CMK (cell line): ENCODE measurements at regions not wholly inside any gene's neighbourhood (a gene's known extent, or its start where the extent isn't known, plus 50 kb on each side); places are given as distances from the start of the nearest gene placed in this dataset.

ENCODE experiments used
- DNase-seq: peaks from one replicate; pipeline ENCODE4 v3.0.0-alpha.2; 2010; ENCODE audit warnings: low read depth

GRCh38 chr16:73683804-73684203 is 612.8 kb upstream of the PSMD7 start:
- no peak for DNase-seq

- no peak for DNase-seq
These were observed 624.2 kb upstream of the ZFHX3 start for GRCh38 chr16:73672135-73672534.

GRCh38 chr16:73670836-73671820 is 623.2 kb upstream of the ZFHX3 start:
- no peak for DNase-seq

- no peak for DNase-seq
These were observed 621.8 kb upstream of the ZFHX3 start for GRCh38 chr16:73669535-73670274.

- no peak for DNase-seq
These were observed 615.8 kb upstream of the ZFHX3 start for GRCh38 chr16:73663720-73664119.

- DNase-seq = no peak
These were observed 588.3 kb upstream of the ZFHX3 start for GRCh38 chr16:73636196-73636595.

- no peak for DNase-seq
These were observed 581.1 kb upstream of the ZFHX3 start for GRCh38 chr16:73629011-73629410.

GRCh38 chr16:73617738-73618137 is 569.8 kb upstream of the ZFHX3 start:
- DNase-seq = no peak

GRCh38 chr16:73616770-73617169 is 568.8 kb upstream of the ZFHX3 start:
- no peak for DNase-seq

GRCh38 chr16:73616166-73616753 is 568.3 kb upstream of the ZFHX3 start:
- DNase-seq = no peak

- DNase-seq = no peak
These were observed 567.4 kb upstream of the ZFHX3 start for GRCh38 chr16:73615071-73615940.

- DNase-seq = no peak
These were observed 566.2 kb upstream of the ZFHX3 start for GRCh38 chr16:73614131-73614530.

GRCh38 chr16:73610605-73611156 is 562.8 kb upstream of the ZFHX3 start:
- DNase-seq = no peak

- DNase-seq = no peak
These were observed 562.2 kb upstream of the ZFHX3 start for GRCh38 chr16:73610160-73610559.

GRCh38 chr16:73608911-73609310 is 561.0 kb upstream of the ZFHX3 start:
- DNase-seq = no peak

- DNase-seq = no peak
These were observed 557.4 kb upstream of the ZFHX3 start for GRCh38 chr16:73605309-73605708.

GRCh38 chr16:73601911-73602310 is 554.0 kb upstream of the ZFHX3 start:
- no peak for DNase-seq

- no peak for DNase-seq
These were observed 551.9 kb upstream of the ZFHX3 start for GRCh38 chr16:73599870-73600269.

- no peak for DNase-seq
These were observed 551.4 kb upstream of the ZFHX3 start for GRCh38 chr16:73599351-73599750.

- no peak for DNase-seq
These were observed 536.2 kb upstream of the ZFHX3 start for GRCh38 chr16:73584157-73584556.

GRCh38 chr16:73572135-73572828 is 524.4 kb upstream of the ZFHX3 start:
- no peak for DNase-seq
